NCI-H69 (cell line): ENCODE measurements at regions not wholly inside any gene's neighbourhood (a gene's known extent, or its start where the extent isn't known, plus 50 kb on each side); places are given as distances from the start of the nearest gene placed in this dataset.

Source experiments
- DNase-seq: peaks from one replicate; lab custom pipeline; 2025; lab: John Stamatoyannopoulos, UW

GRCh38 chr10:130623680-130624267 is 487.6 kb downstream of the GLRX3 start:
- no peak for DNase-seq

GRCh38 chr10:130627346-130628045 is 491.3 kb downstream of the GLRX3 start:
- DNase-seq, result no peak

- DNase-seq, result no peak
Observed at GRCh38 chr10:130630135-130630534, 493.9 kb downstream of the GLRX3 start.

- DNase-seq, result no peak
Observed at GRCh38 chr10:130631142-130632096, 495.2 kb downstream of the GLRX3 start.

- no peak for DNase-seq
Observed at GRCh38 chr10:130634816-130635215, 498.6 kb downstream of the GLRX3 start.

- DNase-seq, result no peak
Observed at GRCh38 chr10:130635528-130635927, 499.3 kb downstream of the GLRX3 start.

- no peak for DNase-seq
Observed at GRCh38 chr10:130636313-130636930, 500.2 kb downstream of the GLRX3 start.

GRCh38 chr10:130637089-130637676 is 501.0 kb downstream of the GLRX3 start:
- DNase-seq, result no peak

- DNase-seq, result no peak
Observed at GRCh38 chr10:130638991-130639390, 502.8 kb downstream of the GLRX3 start.

- no peak for DNase-seq
Observed at GRCh38 chr10:130642926-130643325, 506.7 kb downstream of the GLRX3 start.

- no peak for DNase-seq
Observed at GRCh38 chr10:130647341-130647740, 511.1 kb downstream of the GLRX3 start.

- no peak for DNase-seq
Observed at GRCh38 chr10:130648807-130649206, 512.6 kb downstream of the GLRX3 start.

GRCh38 chr10:130652544-130652943 is 516.4 kb downstream of the GLRX3 start:
- DNase-seq, result no peak

- DNase-seq, result no peak
Observed at GRCh38 chr10:130652964-130653578, 516.9 kb downstream of the GLRX3 start.

GRCh38 chr10:130654726-130655125 is 518.5 kb downstream of the GLRX3 start:
- DNase-seq, result no peak

GRCh38 chr10:130655313-130656186 is 519.4 kb downstream of the GLRX3 start:
- no peak for DNase-seq

GRCh38 chr10:130656187-130656575 is 520.0 kb downstream of the GLRX3 start:
- no peak for DNase-seq

GRCh38 chr10:130656582-130657133 is 520.5 kb downstream of the GLRX3 start:
- no peak for DNase-seq

GRCh38 chr10:130658687-130659290 is 522.6 kb downstream of the GLRX3 start:
- DNase-seq, result no peak

- DNase-seq, result no peak
Observed at GRCh38 chr10:130659528-130659927, 523.3 kb downstream of the GLRX3 start.
